IPS DF 4.7 (cell line): ENCODE measurements at regions not wholly inside any gene's neighbourhood (a gene's known extent, or its start where the extent isn't known, plus 50 kb on each side); places are given as distances from the start of the nearest gene placed in this dataset.
"Not testable (repeated sequence)": the region's sequence is repeated elsewhere in the genome, so short reads cannot be mapped to it uniquely, and the experiment has no call there.

Experiments
- DNase-seq: peaks from one replicate; pipeline ENCODE4 v3.0.0-alpha.2; 2013; ENCODE audit warnings: low spot score; ENCODE audit errors: extremely low read depth

GRCh38 chr10:60618861-60619260, 159.4 kb upstream of the CDK1 start:
- DNase-seq = no peak

GRCh38 chr10:60615541-60615940, 162.7 kb upstream of the CDK1 start:
- DNase-seq = no peak

DNA sequence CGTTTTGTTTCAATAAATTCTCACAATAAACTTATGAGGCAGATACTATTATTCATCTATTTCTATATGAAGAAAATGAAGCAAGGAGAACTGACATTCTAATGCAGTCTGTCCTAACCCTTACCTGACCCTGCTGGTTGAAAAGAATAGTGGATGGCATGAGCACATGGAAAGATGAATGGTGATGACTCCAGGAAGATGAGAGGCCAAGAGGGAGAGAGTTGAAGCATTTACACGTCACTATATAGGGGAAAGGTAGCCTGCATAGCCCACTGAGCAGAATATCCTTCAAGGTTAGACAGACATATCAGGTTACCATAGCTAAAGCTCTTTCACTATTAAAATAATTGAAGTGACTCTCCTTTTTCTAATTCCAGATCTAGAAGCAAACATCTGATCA, 163.9 kb upstream of the CDK1 start:
- no peak for DNase-seq

DNA sequence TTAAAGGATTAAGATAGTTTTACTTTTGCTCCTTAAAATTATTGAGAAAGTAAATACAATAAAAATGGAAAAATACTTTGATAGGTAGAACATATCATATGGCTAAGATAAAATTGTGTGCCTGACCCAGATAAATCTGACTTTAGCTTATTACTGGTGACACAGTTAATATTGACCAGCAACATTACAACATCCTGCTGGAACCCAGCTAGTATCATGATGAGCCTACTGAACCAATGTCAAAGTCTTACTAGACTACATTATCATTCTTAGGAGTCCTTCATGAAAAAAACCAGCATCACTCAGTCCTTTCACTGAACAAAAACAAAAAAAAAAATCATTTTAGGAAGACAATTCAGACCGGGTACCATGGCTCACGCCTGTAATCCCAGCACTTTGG, 164.8 kb upstream of the CDK1 start:
- DNase-seq = no peak

GRCh38 chr10:60611291-60611747, 167.0 kb upstream of the CDK1 start:
- no peak for DNase-seq

- DNase-seq = no peak
Observed at GRCh38 chr10:60607372-60607771, 170.9 kb upstream of the CDK1 start.

GRCh38 chr10:60606343-60607080, 171.8 kb upstream of the CDK1 start:
- DNase-seq = no peak

- DNase-seq = no peak
Observed at GRCh38 chr10:60605476-60605875, 172.8 kb upstream of the CDK1 start.

GRCh38 chr10:60604342-60604741, 173.9 kb upstream of the CDK1 start:
- no peak for DNase-seq

- DNase-seq = no peak
Observed at GRCh38 chr10:60597513-60597912, 180.8 kb upstream of the CDK1 start.

- DNase-seq = no peak
Observed at GRCh38 chr10:60595852-60596251, 182.4 kb upstream of the CDK1 start.

GRCh38 chr10:60594476-60595051, 183.7 kb upstream of the CDK1 start:
- DNase-seq = no peak

- no peak for DNase-seq
Observed at GRCh38 chr10:60591119-60591518, 187.2 kb upstream of the CDK1 start.

DNA sequence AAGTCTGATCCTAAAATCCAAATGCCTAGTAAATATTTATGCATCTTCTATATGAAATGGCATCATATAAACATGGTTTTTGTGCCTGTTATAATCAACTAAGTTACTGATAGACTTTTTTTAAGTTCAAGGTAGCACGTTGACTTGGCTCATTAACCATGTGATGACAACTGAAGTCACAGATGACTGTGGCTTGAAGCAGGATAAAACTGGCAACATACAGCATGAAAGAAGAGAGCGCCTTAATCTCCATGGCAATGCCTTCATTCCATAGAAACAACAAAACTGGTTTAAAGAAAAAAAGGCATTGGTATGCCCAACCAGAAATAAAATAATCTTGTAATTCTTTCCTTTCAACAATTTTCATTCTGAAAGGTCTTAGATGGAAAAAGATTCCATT, 188.9 kb upstream of the CDK1 start:
- DNase-seq = no peak

DNA sequence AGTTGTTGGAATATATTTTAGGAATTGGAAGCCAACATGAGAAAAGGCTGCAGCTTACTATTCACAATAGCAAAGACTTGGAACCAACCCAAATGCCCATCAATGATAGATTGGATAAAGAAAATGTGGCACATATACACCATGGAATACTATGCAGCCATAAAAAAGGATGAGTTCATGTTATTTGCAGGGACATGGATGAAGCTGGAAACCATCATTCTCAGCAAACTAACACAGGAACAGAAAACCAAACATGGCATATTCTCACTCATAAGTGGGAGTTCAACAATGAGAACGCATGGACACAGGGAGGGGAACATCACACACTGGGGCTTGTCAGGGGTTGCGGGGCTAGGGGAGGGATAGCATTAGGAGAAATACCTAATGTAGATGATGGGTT, 192.1 kb upstream of the ANK3 start:
- DNase-seq = not testable (repeated sequence)

- DNase-seq = no peak
Observed at GRCh38 chr10:60578217-60578616, 188.5 kb upstream of the ANK3 start.

DNA sequence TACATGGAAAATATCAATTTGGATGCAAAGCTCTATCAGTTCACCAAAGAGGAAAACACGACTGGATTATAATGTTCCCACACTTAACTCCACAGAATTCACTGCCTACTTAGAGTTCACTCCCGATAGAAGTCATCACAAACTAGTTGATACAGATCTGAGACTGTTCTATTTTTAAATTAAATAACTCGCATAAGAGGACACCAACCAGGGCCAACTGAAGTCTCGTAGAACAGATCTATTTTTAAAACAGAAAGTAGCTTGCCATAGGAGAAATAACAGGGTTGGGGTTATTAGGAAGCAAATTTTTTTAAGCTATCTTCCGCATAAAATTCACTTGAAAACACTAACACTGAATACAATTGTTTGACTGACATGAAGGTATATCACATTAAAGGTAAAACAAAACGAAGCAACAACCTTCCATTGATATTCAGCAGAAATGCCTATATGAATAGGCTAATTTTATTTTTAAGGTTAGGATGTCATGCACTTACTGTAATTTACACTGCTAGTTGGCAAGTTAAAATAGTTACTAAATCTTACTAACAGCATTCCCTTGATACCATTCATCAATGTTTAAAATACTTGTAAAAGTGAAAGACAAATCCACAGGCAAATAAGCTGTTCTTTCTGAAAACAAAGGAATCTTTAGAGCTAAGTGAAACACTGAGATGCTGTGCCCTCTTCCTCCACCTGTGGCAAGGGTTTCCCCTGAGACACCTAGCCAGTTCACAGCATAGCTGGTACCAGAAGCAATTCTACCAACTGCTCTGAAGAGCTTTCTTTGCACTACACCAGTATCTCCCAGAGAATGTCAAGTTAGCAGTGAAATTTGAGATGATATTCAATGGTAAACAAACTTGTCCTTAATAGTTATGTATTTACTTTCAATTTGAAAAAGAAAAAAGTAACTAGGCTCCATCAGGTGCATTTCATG, 186.7 kb upstream of the ANK3 start:
- DNase-seq = no peak

DNA sequence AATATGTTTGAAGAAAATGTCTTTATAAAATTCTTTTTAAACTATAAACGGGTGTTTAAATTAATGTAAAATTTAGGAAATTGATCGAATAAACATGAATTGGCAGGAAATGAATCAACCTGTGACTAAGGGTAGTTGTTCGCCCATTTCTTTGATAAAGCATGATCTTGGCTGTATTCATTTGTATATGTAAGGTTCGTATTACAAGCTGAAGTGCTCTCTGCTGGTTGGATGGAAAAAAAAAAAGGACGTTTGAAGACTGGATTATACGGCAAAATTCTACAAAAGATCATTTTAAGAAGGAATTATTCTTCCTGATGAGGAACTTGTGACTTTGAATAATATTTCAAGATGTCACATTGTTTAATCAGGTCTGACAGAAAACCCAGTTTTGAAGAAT, 185.4 kb upstream of the ANK3 start:
- no peak for DNase-seq

DNA sequence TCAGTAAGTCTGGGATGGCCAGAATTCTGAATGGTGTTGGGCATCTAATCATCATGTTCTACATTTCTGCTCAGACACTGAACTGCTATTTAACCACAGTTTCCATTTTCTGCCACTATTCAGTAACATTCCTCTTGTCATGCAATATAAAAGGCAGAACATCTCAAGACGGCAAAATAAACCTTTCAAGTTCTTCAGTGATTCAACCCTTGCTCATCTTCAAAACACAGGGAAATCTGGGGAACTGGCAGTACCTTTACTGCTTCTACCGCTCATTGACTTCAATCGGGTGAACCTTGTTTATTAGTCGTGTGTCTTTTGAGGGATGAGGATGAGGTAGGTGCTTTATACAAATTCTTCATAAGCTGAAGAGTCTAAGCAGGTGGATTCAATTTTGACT, 184.7 kb upstream of the ANK3 start:
- DNase-seq = no peak

GRCh38 chr10:60573336-60573735, 183.7 kb upstream of the ANK3 start:
- DNase-seq = no peak

GRCh38 chr10:60572511-60573194, 183.0 kb upstream of the ANK3 start:
- no peak for DNase-seq

- DNase-seq = no peak
Observed at GRCh38 chr10:60570896-60571295, 181.2 kb upstream of the ANK3 start.
